Right lobe of liver (tissue), 6 donors: ENCODE measurements at regions not wholly inside any gene's neighbourhood (a gene's known extent, or its start where the extent isn't known, plus 50 kb on each side); places are given as distances from the start of the nearest gene placed in this dataset.

Experiments
- ATAC-seq, 4 donors: fragments of 200-7000 bp; cut with Tn5 transposase; one replicate each; pipeline ENCODE4 v1.9.1; 2020; ENCODE audit warnings: mild to moderate bottlenecking in 4 of 4, moderate library complexity in 4 of 4
- DNase-seq, 3 donors: peaks; one replicate each; pipeline ENCODE4 v3.0.0-alpha.2; 2020
- H3K27ac ChIP-seq, 3 donors: fragments of 200-600 bp; one replicate each; pipeline ENCODE4 v1.8.0; 2022
- H3K27me3 ChIP-seq, 2 donors: fragments of 200-600 bp; one replicate each; pipeline ENCODE4 v1.8.0; 2022
- H3K36me3 ChIP-seq, 4 donors: fragments of 200-600 bp; sonication (generic) in 1 of 4; one replicate each; pipeline versions ENCODE4 v1.5.1 to v1.8.0; 2017 to 2022; ENCODE audit warnings: control low read depth in 1 of 4
- H3K4me1 ChIP-seq, 4 donors: fragments of 200-600 bp; sonication (generic) in 1 of 4; one replicate each; pipeline versions ENCODE4 v1.5.1 to v1.8.0; 2017 to 2022; ENCODE audit warnings: control low read depth in 1 of 4
- H3K4me3 ChIP-seq, 3 donors: fragments of 200-600 bp; one replicate each; pipeline ENCODE4 v1.8.0; 2022
- H3K9me3 ChIP-seq, 4 donors: fragments of 200-600 bp; sonication (generic) in 1 of 4; one replicate each; pipeline versions ENCODE4 v1.5.1 to v1.8.0; 2017 to 2022; ENCODE audit warnings: control low read depth in 1 of 4
- CTCF ChIP-seq, 4 donors: fragments of 200-600 bp in 3 of 4; fragments of 450-650 bp in 1 of 4; IDR thresholded peaks; one replicate each; pipeline versions ENCODE4 v1.5.1 to v1.8.0; 2016 to 2022; ENCODE audit warnings: antibody characterized with exemption in 4 of 4, mild to moderate bottlenecking in 2 of 4
- POLR2A ChIP-seq: fragments of 450-650 bp; IDR thresholded peaks from one replicate; pipeline ENCODE4 v1.6.1; 2017; ENCODE audit warnings: antibody characterized with exemption, mild to moderate bottlenecking
- WGBS: methylation state at CpG from one replicate; pipeline ENCODE4 v1.1.6; 2018; ENCODE audit warnings: low coverage, low lambda C conversion rate; ENCODE audit not compliant: insufficient coverage; ENCODE audit errors: missing lambda C conversion rate; 5-methylcytosine and 5-hydroxymethylcytosine counted together
- intact Hi-C, 2 donors: fragments of 100-400 bp; cut with DNase I; formaldehyde crosslinking; loops; one replicate each; pipeline versions ENCODE4 v1.11.2 to v1.14.1; 2022
- donor health status: DM: no; HTN: yes; CAD: no.
- donor health status: DM: no; HTN: no; CAD: no.
- donor health status: DM: no; HTN: no; CAD: no.
- donor health status: DM: no; HTN: yes; CAD: no.
- donor health status: DM: no; HTN: yes; CAD: no.

GRCh38 chr2:111666160-111666559 lies 217.8 kb downstream of the ANAPC1 start:
- DNase-seq (no peak), ATAC-seq (no peak)
- Histone ChIP-seq H3K9me3 (no peaks in the 10 kb centered on the region), H3K4me3 (no peak overlapping the region), H3K36me3 (no peaks in the 10 kb centered on the region), H3K4me1 (peaks cover 0 to 3% (median 0%) of the 10 kb centered on the region in 4 donors), H3K27ac (no peak overlapping the region), H3K27me3 (no peaks in the 10 kb centered on the region)
- TF ChIP-seq POLR2A (no peak), CTCF (IDR thresholded peaks at IDR 0.05) (no peak)
- intact Hi-C loops: no loop called here
- 95% methylated on average over 2 of the region's 2 CpGs for WGBS

GRCh38 chr2:111667001-111667400 lies 217.0 kb downstream of the ANAPC1 start:
- no peak for TF ChIP-seq POLR2A
- TF ChIP-seq CTCF (IDR thresholded peaks at IDR 0.05): no peak
- Histone ChIP-seq H3K27ac (no peak overlapping the region), H3K9me3 (no peaks in the 10 kb centered on the region), H3K4me3 (no peak overlapping the region), H3K4me1 (peaks cover 0 to 9% (median 1%) of the 10 kb centered on the region in 4 donors), H3K27me3 (no peaks in the 10 kb centered on the region), H3K36me3 (no peaks in the 10 kb centered on the region)
- intact Hi-C loops: no loop called here
- ATAC-seq (no peak), DNase-seq (peak in 1 of 3 donors; percentile 3)
- 71% methylated on average over 8 of the region's 8 CpGs for WGBS

GRCh38 chr2:111667542-111668273 lies 216.3 kb downstream of the ANAPC1 start:
- no peaks in the 10 kb centered on the region for H3K27me3 ChIP-seq
- peak in 1 of 3 donors; percentile 44 for DNase-seq
- no peaks in the 10 kb centered on the region for H3K36me3 ChIP-seq
- H3K4me3 ChIP-seq: no peak overlapping the region
- TF ChIP-seq CTCF (IDR thresholded peaks at IDR 0.05) (peak; percentile 28 to 48 (median 40)), POLR2A (no peak)
- ATAC-seq: peak; percentile 62 to 80 (median 72)
- H3K27ac ChIP-seq: no peak overlapping the region
- peaks cover 0 to 9% (median 1%) of the 10 kb centered on the region in 4 donors for H3K4me1 ChIP-seq
- 80% methylated on average over 1 of the region's 3 CpGs for WGBS
- H3K9me3 ChIP-seq: no peaks in the 10 kb centered on the region
- intact Hi-C loops: no loop called here

GRCh38 chr2:111668274-111668616 lies 215.7 kb downstream of the ANAPC1 start:
- Histone ChIP-seq H3K36me3 (no peaks in the 10 kb centered on the region), H3K27me3 (no peaks in the 10 kb centered on the region), H3K27ac (no peak overlapping the region), H3K9me3 (no peaks in the 10 kb centered on the region), H3K4me3 (no peak overlapping the region), H3K4me1 (peaks cover 0 to 9% (median 1%) of the 10 kb centered on the region in 4 donors)
- TF ChIP-seq POLR2A (no peak), CTCF (IDR thresholded peaks at IDR 0.05) (no peak)
- intact Hi-C loops: no loop called here
- DNase-seq (peak in 1 of 3 donors; percentile 33), ATAC-seq (no peak)
- 96% methylated on average over 4 of the region's 4 CpGs for WGBS
